Fibroblast of the aortic adventitia (primary cell): ENCODE measurements at regions not wholly inside any gene's neighbourhood (a gene's known extent, or its start where the extent isn't known, plus 50 kb on each side); places are given as distances from the start of the nearest gene placed in this dataset.

ENCODE experiments used
- DNase-seq: peaks from one replicate; pipeline ENCODE4 v3.0.0-alpha.2; 2010; ENCODE audit warnings: low read depth
- H3K4me3 ChIP-seq: 2 replicates; pipeline ENCODE4 v1.5.1; 2011; ENCODE audit warnings: low read depth, mild to moderate bottlenecking, control low read depth, low read length, moderate library complexity
- TF ChIP-seq, protein P1 (sequence below): IDR thresholded peaks from 2 replicates; pipeline ENCODE4 v1.5.1; 2011; ENCODE audit warnings: mild to moderate bottlenecking, low read length, control low read depth, inconsistent platforms; ENCODE audit not compliant: insufficient read depth

DNA sequence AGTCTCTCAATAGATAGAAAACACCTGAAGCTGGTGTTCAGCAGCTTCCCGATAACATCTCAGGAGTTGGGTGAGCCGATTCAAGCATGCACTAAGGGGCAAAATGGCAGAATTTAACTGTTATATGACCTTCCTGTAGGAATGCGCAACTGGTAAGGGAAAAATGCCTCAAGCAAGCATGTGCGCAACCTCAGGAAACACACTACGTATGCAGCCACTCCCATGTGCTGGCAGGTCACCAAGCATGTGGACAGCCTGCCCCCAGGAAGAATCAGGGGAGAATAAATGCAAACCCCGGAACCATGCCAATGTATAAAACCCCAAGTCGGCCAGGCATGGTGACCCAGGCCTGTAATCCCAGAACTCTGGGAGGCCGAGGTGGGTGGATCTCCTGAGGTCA lies 645.6 kb downstream of the NYAP2 start:
- TF ChIP-seq, protein P1, sequence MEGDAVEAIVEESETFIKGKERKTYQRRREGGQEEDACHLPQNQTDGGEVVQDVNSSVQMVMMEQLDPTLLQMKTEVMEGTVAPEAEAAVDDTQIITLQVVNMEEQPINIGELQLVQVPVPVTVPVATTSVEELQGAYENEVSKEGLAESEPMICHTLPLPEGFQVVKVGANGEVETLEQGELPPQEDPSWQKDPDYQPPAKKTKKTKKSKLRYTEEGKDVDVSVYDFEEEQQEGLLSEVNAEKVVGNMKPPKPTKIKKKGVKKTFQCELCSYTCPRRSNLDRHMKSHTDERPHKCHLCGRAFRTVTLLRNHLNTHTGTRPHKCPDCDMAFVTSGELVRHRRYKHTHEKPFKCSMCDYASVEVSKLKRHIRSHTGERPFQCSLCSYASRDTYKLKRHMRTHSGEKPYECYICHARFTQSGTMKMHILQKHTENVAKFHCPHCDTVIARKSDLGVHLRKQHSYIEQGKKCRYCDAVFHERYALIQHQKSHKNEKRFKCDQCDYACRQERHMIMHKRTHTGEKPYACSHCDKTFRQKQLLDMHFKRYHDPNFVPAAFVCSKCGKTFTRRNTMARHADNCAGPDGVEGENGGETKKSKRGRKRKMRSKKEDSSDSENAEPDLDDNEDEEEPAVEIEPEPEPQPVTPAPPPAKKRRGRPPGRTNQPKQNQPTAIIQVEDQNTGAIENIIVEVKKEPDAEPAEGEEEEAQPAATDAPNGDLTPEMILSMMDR, result no peak
- no peak overlapping the region for H3K4me3 ChIP-seq
- no peak for DNase-seq

DNA sequence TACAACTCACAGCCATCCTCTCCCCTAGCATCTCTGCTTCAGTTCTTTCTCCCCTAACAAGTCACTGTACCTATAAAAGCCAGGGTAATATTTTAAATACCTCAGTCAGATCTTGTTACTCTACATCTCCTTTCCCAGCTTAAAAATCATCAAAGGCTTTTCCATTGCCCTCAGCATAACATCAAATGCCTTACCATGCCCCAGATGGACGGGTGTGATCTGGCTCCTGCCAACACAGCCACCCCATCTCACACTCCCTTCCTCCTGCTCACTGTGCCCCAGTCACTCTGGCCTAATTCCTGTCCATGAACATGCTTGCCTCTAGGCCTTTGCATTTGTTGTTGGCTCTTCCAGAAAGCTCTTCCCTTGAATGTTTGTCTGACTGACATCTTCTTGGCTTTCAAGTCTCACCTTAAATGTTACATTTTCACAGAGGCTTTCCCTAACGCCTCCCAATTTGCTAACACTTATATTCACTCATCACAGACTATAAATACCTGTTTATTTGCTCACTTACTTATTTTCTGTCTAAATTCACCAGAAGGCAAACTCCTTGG lies 640.9 kb downstream of the NYAP2 start:
- TF ChIP-seq, protein P1, result no peak
- no peak for DNase-seq
- H3K4me3 ChIP-seq, result no peak overlapping the region

DNA sequence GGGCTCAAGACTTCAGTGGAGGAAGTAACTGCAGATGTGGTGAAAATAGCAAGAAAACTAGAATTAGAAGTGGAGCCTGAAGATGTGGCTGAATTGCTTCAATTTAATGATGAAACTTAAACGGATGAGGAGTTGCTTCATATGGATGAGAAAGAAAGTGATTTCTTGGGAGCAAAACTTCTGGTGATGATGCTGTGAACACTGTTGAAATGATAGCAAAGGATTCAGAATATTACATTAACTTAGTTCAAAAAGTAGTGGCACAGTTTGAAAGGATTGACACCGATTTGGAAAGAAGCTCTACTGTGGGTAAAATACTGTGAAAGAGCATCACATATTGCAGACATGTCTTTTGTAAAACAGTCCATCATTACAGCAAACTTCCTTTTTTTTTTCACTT lies 638.0 kb downstream of the NYAP2 start:
- DNase-seq, result no peak
- no peak overlapping the region for H3K4me3 ChIP-seq
- TF ChIP-seq, protein P1, result no peak

DNA sequence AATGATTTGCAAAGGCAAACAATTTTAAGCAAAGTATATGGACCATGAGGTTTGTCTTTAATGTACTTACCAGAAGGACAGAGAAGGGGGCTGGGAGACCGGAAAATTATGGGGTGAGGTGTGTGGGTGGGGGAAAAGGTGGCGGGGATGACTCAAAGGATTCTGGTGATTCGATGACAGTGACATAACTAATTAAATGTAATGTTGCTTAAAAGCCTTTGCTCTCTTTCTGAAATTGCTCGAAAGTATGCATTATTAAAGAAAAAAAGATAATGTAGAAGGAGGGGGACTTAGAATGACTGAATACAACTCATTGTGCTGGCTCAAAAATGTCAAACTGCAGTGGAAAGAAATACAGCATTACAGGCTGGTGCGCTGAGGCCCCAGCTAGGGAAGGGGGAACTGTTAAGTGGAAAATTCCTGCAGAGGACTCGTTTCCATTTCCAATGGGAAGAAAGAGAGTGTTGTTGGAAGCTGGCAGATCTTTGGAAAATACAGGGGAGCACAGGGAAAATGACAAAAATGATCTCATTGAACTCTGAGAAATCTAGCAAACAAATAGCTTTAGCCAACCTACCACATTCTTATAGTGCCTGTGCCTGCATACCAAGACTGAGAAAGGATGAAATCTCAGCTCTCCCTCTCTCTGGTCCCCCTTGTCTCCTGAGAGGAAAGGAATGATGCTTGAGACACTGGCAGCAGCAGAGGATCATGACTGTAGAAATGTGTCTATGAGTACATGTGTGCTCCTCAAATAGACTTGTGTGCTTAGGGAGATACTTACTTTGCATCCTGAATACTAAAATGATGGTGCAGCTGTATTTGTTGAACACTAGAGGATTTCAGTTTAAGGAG lies 632.4 kb downstream of the NYAP2 start:
- TF ChIP-seq, protein P1, result no peak
- peak; percentile 38 for DNase-seq
- peak overlapping the region; percentile 72 for H3K4me3 ChIP-seq

DNA sequence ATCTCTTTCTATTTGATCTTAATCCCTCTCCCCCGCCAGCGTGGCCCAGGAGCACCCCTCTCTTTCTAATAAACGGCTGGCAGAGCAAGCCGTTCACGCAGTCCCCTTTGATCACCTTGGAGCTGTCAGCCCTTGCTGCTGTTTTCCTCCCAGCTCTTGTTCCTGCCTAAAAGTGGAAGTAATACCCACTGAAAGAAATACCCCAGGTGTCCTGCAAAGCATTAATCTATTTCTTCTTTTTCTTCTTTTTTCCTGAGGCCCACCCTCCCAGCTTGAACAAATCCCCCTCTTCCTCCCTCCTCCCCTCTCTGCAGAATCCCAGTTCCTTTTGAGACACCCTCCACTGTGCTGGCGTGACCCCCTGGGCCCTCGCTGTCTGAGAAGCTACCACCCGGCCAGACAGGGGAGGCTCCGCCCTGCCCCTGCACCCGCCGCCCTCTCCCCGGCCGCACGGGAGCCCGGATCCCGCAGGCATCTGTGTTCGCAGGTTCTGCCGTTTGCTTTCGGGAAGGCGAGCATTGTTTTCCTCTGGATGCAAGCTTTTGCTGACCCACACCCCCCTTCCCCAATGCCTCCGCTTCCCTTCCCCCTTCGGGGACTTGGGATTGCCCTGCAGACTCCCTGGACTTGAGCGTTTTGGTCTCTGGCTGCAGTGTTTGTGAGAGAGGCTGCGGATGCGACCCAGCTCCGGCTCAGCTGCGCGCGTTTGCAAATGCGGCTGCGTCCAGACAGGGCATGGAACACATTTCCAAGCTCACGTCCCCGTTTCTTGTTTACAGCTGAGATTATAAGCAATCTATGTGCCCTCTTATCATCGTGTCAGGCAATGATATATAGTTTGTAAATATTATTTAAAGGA lies 631.5 kb downstream of the NYAP2 start:
- peak; percentile 66 for DNase-seq
- TF ChIP-seq, protein P1, result no peak
- H3K4me3 ChIP-seq, result peak overlapping the region; percentile 72

DNA sequence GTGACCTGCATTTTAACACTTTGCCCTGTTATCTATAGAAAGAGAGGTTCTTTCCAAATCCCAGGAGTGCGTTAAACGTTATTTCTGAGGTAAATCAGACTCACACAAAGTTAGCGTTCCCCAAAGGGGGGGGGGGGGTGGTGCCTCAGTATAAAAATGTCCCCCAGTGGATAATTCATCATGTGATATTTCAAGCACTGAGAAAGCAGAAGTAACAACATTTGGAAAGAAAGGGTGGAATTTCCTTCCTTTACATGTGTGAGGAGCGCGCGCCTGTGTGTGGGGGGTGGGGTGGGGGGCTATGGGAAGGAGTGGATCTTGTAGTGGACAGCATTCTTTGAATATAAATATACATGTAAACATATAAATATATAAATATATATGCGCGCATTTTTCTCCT lies 630.9 kb downstream of the NYAP2 start:
- TF ChIP-seq, protein P1, result no peak
- no peak overlapping the region for H3K4me3 ChIP-seq
- no peak for DNase-seq
